NCI-H226 (cell line): ENCODE measurements at regions not wholly inside any gene's neighbourhood (a gene's known extent, or its start where the extent isn't known, plus 50 kb on each side); places are given as distances from the start of the nearest gene placed in this dataset.
"Not testable (repeated sequence)": the region's sequence is repeated elsewhere in the genome, so short reads cannot be mapped to it uniquely, and the experiment has no call there.

Source experiments
- DNase-seq: peaks from one replicate; pipeline ENCODE4 v3.0.0-alpha.2; 2015

DNA sequence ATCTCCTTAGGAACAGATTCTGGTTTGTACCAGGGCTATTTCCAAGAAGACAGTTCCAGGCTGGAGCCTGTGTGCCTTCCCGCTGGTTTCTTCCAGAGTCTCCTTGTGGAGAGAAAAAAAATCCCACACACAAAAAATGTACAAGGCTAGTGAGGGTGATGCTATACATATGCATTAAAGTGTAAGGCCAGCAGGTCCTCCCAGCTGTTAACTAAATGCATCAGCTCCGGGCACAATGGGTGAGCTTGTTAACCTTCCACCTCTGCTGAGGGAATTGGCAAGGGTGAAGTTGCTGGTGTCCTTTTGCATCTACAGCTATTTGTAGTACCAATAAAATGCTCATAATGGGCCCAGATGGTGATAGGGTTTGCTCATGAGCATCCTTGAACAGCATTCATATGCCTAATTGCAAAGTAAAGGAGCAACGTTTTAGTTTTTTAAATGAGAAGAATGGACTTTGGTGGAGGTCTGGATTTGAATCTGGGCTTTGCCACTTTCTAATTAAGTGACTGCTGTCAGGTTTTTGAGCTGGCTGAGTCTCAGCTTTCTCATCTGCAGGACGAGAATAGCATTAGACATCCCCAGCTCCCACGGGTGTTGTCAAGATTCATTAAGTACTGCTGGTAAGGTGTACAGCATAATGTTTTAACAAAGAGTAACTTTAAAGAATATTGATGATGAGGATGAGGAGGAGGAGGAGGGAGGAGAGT is 361.8 kb downstream of the QKI start:
- no peak for DNase-seq

DNA sequence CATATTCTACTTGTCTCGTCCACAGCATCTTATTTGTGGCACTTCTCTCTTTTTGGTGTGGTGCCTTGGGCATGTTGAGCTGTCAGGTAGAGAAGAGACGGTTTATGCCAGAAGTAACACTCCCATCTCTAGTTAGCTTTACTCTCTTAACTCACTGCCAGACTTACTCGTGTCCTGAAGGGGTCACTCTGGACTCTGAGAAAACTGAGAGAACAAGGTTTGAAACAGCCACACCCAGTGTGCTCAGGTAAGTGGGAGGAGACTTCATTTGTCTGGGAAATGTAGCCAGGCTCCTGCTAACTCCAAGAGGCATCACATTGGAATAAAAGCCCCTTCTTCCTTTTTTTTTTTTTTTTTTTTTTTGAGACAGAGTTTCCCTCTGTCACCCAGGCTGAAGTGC is 360.8 kb downstream of the QKI start:
- DNase-seq: no peak

GRCh38 chr6:163774485-163774884 is 360.0 kb downstream of the QKI start:
- no peak for DNase-seq

- no peak for DNase-seq
Measured at GRCh38 chr6:163773646-163774045, 359.1 kb downstream of the QKI start.

DNA sequence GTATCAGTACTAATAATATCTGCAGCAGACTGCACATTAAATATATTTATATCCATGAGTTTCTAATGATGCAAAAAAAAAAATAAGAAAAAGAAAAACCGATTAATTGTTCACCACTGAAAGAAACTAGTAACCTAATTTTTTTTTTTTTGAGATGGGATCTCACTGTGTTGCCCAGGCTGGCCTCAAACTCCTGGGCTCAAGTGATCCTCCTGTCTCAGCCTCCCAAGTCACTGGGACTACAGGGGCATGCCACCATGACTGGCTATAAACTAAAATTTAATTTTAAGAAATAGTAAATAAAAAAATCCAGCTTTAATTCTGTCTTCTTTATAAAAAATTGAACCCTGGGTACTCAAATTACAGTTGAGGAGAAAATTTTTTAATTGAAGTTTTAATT is 358.2 kb downstream of the QKI start:
- no peak for DNase-seq

DNA sequence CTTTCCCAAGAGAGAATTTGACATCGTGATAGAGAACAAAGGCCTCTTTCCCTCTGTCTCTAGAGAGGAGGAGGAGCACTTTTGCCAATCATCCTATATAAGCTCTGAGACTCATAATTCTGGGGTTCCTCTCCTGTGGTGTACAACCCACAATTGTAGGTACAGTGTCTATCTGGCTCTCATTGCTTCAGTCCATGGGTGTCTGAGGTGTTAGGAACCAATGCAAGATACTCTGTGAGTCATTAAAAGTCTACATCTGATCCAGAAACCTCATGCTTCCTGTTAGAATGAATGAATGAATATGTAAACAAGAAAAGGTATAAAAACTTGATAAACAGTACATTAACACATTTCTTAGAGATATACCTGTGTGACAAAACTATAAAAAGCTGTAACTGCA is 356.7 kb downstream of the QKI start:
- DNase-seq: no peak

GRCh38 chr6:163768905-163769304 is 354.4 kb downstream of the QKI start:
- DNase-seq: no peak

DNA sequence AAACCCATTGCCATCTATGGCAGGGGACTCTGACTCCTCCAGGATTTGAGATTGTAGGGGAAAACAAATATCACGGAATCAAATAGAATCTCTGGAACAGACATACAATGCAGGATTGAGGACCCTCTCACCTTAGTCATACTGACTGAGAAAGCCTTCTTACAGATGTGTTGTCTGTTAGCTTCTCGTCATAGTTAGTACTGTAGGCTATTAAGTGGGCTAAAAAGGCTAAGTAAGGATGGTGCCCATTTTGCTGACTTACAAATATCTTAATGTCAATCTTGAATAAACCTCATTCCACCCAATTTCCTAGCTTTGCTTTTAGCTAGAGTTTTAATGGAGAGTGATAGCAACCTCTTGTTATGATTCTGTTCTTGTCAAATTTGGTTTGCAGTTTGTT is 352.4 kb downstream of the QKI start:
- DNase-seq: no peak

DNA sequence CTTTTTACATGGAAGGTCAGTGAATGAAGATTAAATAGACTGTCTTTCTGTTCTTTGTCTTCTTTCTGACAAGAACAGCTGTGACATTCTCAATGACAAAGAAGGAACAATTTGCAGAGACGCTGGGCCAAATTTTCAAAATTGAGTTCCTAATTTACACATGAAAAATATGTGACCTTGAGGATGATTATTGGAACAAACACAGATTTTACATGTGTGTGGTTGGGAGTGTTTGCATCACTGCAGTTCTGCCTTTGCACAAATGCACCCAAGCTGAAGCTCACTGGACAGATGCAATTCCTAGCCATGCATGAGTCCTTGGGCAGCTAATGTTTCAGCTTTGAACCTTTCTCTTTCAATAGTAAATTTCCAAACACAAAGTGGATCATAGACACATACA is 350.8 kb downstream of the QKI start:
- DNase-seq: no peak

GRCh38 chr6:163764565-163764964 is 350.0 kb downstream of the QKI start:
- no peak for DNase-seq

GRCh38 chr6:163761481-163761880 is 347.0 kb downstream of the QKI start:
- DNase-seq: no peak

GRCh38 chr6:163760860-163761259 is 346.3 kb downstream of the QKI start:
- DNase-seq: no peak

- DNase-seq: no peak
Measured at GRCh38 chr6:163759542-163759941, 345.0 kb downstream of the QKI start.

DNA sequence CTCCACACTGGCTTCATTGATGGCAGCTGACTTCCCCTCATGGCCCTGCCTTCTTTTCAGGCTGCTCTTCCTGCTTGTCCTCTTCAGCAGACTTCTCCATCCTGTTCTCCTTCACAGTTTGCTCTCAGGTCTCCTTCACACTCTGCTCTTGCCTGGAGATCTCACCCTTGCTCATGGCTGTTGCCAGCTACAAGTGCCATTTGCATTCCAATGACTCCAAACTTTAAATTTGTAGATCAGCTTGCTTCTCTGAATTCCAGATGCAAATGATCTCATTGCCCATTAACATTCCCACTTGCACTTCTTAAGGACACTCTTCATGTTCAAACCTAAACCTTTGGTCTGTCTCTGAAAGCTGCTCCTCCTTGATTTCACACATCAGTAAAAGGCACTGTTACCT is 343.0 kb downstream of the QKI start:
- DNase-seq: no peak

GRCh38 chr6:163756079-163756478 is 341.6 kb downstream of the QKI start:
- DNase-seq: no peak

- no peak for DNase-seq
Measured at GRCh38 chr6:163754866-163755265, 340.3 kb downstream of the QKI start.

DNA sequence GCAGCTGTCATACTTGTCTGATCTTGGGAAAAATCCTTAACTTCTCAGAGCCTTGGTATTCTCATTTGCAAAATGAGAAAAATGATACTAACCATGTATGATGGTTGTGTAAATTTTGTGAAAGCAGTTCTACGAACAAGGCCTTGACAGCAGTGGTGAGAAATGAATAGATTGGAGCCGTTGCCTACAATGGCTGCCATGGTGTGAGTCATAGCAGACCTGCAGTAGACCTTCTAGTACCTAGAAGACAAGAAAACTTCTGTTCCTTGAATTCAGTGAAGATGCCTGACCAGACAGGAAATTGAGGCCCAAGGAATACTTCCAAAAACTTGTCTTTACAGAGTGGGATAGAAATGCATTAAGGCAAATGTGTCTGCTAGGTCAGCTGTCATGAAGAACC is 338.9 kb downstream of the QKI start:
- no peak for DNase-seq

- no peak for DNase-seq
Measured at GRCh38 chr6:163752446-163752845, 337.9 kb downstream of the QKI start.

DNA sequence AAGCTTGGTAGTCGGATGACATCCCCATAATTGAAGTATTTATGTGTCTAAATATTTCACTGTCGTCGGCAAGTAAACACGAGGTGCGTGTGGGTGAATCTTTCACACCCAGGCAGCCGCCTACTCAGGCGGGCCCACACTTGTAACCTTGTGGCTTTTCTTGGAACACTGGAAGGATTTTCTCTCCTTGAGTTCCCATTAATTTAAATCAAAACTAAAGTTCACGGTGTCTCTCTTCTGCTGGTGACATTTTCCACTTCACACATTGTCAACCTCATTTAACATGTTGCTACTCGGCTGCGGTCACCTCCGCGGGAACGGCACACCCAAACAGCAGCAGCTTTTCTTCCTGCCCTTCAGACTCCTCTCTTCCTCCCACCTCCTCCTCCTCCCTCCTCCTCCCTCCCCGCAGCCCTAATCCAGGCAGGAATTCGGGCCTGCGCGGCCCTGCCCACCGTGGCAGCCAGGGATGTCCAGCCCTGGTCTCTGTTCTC is 336.6 kb downstream of the QKI start:
- DNase-seq: no peak

DNA sequence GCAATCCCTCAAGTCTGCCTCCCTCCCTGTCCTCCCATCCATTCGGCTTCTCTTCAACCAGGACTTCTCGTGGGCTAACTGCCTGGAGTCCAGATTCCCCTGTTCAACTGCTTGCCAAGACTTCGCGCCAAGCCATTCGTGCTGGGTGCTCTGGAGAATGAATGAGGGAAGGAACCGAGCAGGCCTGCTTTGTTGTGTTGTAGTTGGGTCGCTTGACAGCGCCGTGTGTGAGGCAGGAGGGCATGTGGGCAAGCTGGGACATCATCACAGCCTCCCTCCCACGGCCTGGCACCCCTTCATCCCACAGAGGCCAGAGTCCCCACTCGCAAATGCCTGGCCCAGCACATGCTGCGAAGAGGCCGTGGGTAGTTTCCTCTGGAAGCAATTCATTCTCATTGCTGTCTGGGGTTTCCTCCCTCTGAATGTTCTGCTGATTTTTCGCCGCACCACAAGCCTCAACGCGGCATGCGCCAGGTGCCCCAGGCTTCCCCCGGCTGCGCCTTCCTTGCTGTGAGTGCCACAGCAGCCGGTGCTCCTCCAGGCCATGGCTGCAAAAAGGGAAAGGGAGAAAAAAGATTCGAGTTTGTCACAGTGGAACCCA is 336.0 kb downstream of the QKI start:
- DNase-seq: no peak

GRCh38 chr6:163748886-163749285 is 334.4 kb downstream of the QKI start:
- no peak for DNase-seq

DNA sequence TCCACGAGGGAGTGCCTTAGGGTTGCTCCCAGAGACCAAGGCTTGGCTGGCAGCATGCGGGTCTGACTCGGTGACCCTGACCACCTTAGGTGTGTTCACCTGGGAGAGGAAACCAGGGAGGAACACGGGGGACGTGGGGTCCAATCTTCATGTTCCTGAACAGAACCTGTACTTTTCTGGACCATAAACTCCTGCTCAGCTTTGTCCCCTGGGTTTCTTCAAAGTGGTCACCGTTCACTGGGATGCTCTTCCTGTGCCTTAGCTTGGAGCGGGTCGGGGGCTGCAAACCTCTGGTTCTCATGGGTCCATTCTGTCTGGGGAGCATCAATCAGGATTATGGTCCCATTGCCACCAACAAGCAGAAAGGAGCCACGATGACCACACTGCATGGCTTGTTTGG is 333.5 kb downstream of the QKI start:
- no peak for DNase-seq

GRCh38 chr6:163747058-163747457 is 332.5 kb downstream of the QKI start:
- not testable (repeated sequence) for DNase-seq

DNA sequence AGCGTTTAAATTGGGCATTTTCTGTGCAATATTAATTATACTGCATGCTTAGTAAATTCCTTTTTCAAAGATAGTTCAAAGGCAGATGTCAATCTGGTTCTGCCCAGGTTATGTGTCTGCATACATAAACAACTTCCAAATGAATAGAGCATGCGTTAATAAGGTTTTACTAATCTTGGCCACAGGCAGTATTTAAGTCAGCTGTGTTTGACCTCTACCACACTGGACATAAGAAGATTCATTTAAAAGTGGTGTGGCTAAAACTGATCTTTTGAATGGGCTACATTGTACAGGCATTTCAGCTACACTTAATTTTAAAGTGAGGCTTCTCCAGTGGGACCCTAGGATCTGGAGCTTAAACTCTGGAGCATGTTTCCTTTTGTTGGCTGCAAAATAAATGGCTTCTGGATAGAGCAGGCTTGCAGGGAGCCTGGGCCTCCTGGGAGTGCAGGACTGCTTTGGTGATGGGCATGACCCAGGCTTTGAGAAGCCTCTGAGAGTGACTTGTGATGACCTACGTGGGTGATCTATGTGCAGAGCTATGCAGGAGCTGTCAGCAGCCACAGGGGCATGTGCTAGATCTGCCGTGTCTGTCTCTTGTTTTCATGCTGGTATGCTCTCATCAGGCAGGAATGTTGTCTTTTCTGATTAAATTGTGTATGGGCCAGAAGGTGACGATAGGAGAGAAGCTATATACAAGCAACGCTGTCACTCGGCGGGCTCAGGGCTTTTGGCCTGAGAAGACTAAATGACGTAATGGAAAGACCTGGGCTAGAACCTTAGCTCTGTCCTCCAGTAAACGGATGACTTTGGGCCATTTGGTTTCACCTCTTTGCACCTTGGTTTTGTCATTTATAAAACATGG is 331.2 kb downstream of the QKI start:
- DNase-seq: peak; percentile 78
